AG09319 (cell line): ENCODE measurements at regions not wholly inside any gene's neighbourhood (a gene's known extent, or its start where the extent isn't known, plus 50 kb on each side); places are given as distances from the start of the nearest gene placed in this dataset.

Experiments used
- DNase-seq: peaks from one replicate; pipeline ENCODE4 v3.0.0-alpha.2; 2010; ENCODE audit warnings: low read depth; ENCODE audit errors: extremely low read depth
- CTCF ChIP-seq: IDR thresholded peaks from 2 replicates; pipeline ENCODE4 v1.5.1; 2011; ENCODE audit warnings: low read depth, mild to moderate bottlenecking, inconsistent platforms, low read length, moderate library complexity

- no peak for DNase-seq
- no peak for TF ChIP-seq CTCF
Measured at GRCh38 chr12:46934374-46935111, 108.7 kb upstream of the SLC38A4 start.

GRCh38 chr12:46935271-46935847, 109.6 kb upstream of the SLC38A4 start:
- no peak for DNase-seq
- TF ChIP-seq CTCF, result no peak

- no peak for DNase-seq
- TF ChIP-seq CTCF, result no peak
Measured at GRCh38 chr12:46936042-46936441, 110.2 kb upstream of the SLC38A4 start.

- TF ChIP-seq CTCF, result no peak
- DNase-seq, result no peak
Measured at GRCh38 chr12:46938071-46938678, 112.4 kb upstream of the SLC38A4 start.

- DNase-seq, result no peak
- no peak for TF ChIP-seq CTCF
Measured at GRCh38 chr12:46941981-46942380, 116.2 kb upstream of the SLC38A4 start.

- TF ChIP-seq CTCF, result no peak
- no peak for DNase-seq
Measured at GRCh38 chr12:46942579-46942978, 116.8 kb upstream of the SLC38A4 start.

GRCh38 chr12:46944088-46944487, 118.3 kb upstream of the SLC38A4 start:
- DNase-seq, result no peak
- peak; percentile 27 for TF ChIP-seq CTCF
